Stimulated activated CD4-positive, alpha-beta T cell treated with anti-CD3 and anti-CD28 coated beads, Interleukin-1b, Interleukin-23, amount 100 ng/mL, for 1 hour (primary cell): ENCODE measurements at regions not wholly inside any gene's neighbourhood (a gene's known extent, or its start where the extent isn't known, plus 50 kb on each side); places are given as distances from the start of the nearest gene placed in this dataset.
"Not testable (repeated sequence)": the region's sequence is repeated elsewhere in the genome, so short reads cannot be mapped to it uniquely, and the experiment has no call there.

Source experiments
- DNase-seq, 2 donors: peaks; one replicate each; pipeline ENCODE4 v3.0.0-alpha.2; 2020; ENCODE audit warnings: low read depth in 2 of 2

GRCh38 chr7:106345421-106346166 lies 60.8 kb upstream of the NAMPT start:
- DNase-seq, result no peak

DNA sequence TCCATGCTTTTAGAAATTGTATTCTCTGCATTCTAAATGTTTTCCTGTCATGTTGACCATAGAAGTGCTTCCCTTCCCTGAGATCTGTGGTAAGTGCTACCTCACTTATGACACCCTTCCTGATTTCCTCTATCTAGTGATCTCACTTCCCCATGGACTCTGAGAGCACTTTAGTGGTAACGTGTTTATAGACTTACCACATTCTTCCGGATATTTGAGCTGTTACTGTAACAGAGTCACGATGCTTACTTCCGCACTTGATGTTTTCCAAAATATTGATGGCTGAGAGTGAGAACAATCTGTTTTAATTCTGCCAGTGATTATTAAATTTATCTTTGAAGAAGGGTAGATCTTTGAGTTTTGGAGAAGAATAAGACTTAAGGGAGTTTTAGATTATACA lies 60.1 kb upstream of the NAMPT start:
- no peak for DNase-seq

DNA sequence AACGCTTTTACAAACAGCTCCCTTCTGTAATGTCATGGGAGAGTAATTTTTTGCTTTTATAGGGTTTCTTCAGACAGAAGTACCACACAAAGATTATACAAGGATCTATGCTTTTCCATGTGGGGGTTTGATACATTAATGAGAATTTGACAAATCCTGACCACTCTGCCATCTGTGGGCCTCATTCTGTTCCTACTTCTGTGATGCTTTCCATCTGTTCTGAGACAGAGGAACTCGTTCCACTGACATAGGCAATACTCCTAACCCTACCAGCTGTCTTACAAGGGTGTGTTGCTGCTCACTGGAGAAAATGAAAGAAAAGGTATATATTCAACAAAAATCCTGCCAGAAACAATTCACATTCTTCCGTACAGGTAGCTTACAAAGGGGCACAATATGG lies 59.4 kb upstream of the NAMPT start:
- DNase-seq, result no peak

GRCh38 chr7:106342049-106342448 lies 57.3 kb upstream of the NAMPT start:
- not testable (repeated sequence) for DNase-seq

GRCh38 chr7:106340247-106340596 lies 55.4 kb upstream of the NAMPT start:
- not testable (repeated sequence) for DNase-seq

- no peak for DNase-seq
Measured at GRCh38 chr7:106339513-106340246, 54.9 kb upstream of the NAMPT start.

GRCh38 chr7:106337754-106338153 lies 53.0 kb upstream of the NAMPT start:
- DNase-seq, result no peak

DNA sequence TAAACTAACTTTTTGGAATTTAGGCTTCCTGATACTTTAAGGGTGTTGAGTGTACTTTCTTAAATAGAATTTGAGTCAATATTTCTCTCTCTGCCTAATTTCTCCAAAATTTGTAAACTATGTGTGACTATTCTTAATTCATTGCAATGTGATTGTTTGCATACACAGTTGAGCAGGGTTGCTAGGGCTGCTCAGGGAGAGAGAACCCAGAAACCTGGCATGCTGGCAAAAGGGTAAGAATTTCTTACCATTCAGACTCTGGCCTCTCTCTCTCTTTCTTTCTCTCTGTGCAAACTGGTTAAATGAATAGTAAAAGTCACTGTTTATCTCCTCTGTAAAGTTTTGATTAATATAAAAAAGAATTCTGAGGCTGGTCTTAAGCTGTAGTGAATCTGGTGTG lies 51.0 kb upstream of the NAMPT start:
- DNase-seq, result no peak
